ENCODE measurements at regions not wholly inside any gene's neighbourhood (a gene's known extent, or its start where the extent isn't known, plus 50 kb on each side); places are given as distances from the start of the nearest gene placed in this dataset.
A peak's percentile ranks its signal among the peaks of the same experiment; 100 is the strongest.

- TF ChIP-seq, protein P1, sequence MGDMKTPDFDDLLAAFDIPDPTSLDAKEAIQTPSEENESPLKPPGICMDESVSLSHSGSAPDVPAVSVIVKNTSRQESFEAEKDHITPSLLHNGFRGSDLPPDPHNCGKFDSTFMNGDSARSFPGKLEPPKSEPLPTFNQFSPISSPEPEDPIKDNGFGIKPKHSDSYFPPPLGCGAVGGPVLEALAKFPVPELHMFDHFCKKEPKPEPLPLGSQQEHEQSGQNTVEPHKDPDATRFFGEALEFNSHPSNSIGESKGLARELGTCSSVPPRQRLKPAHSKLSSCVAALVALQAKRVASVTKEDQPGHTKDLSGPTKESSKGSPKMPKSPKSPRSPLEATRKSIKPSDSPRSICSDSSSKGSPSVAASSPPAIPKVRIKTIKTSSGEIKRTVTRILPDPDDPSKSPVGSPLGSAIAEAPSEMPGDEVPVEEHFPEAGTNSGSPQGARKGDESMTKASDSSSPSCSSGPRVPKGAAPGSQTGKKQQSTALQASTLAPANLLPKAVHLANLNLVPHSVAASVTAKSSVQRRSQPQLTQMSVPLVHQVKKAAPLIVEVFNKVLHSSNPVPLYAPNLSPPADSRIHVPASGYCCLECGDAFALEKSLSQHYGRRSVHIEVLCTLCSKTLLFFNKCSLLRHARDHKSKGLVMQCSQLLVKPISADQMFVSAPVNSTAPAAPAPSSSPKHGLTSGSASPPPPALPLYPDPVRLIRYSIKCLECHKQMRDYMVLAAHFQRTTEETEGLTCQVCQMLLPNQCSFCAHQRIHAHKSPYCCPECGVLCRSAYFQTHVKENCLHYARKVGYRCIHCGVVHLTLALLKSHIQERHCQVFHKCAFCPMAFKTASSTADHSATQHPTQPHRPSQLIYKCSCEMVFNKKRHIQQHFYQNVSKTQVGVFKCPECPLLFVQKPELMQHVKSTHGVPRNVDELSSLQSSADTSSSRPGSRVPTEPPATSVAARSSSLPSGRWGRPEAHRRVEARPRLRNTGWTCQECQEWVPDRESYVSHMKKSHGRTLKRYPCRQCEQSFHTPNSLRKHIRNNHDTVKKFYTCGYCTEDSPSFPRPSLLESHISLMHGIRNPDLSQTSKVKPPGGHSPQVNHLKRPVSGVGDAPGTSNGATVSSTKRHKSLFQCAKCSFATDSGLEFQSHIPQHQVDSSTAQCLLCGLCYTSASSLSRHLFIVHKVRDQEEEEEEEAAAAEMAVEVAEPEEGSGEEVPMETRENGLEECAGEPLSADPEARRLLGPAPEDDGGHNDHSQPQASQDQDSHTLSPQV (IDR thresholded peaks at IDR 0.05), result no peak
- TF ChIP-seq MTA2 (IDR thresholded peaks at IDR 0.05; ENCODE audit: low read depth), result 0 out of 2 replicates have a peak, but pooled peaks have one; percentile 45
- TF ChIP-seq, protein P2, sequence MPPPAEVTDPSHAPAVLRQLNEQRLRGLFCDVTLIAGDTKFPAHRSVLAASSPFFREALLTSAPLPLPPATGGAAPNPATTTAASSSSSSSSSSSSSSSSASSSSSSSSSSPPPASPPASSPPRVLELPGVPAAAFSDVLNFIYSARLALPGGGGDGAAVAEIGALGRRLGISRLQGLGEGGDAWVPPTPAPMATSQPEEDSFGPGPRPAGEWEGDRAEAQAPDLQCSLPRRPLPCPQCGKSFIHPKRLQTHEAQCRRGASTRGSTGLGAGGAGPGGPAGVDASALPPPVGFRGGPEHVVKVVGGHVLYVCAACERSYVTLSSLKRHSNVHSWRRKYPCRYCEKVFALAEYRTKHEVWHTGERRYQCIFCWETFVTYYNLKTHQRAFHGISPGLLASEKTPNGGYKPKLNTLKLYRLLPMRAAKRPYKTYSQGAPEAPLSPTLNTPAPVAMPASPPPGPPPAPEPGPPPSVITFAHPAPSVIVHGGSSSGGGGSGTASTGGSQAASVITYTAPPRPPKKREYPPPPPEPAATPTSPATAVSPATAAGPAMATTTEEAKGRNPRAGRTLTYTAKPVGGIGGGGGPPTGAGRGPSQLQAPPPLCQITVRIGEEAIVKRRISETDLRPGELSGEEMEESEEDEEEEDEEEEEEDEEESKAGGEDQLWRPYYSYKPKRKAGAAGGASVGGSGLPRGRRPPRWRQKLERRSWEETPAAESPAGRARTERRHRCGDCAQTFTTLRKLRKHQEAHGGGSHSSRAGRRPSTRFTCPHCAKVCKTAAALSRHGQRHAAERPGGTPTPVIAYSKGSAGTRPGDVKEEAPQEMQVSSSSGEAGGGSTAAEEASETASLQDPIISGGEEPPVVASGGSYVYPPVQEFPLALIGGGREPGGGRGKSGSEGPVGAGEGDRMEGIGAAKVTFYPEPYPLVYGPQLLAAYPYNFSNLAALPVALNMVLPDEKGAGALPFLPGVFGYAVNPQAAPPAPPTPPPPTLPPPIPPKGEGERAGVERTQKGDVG (CRISPR knock-in tag; IDR thresholded peaks at IDR 0.05), result no peak
- peak; percentile 34 to 53; a peak in 1 of 4 replicates for TF ChIP-seq BHLHE40 (IDR thresholded peaks at IDR 0.05; ENCODE audit: borderline replicate concordance in 1 of 2, low read depth in 2 of 2, low read length in 1 of 2)
- no peak for TF ChIP-seq KAT2A (conservative IDR thresholded peaks at IDR 0.05; ENCODE audit: control insufficient read depth, low read depth, low read length)
- peak; percentile 80 for TF ChIP-seq BCL3 (IDR thresholded peaks at IDR 0.05; ENCODE audit: borderline replicate concordance, insufficient read depth, low read depth, low read length, poor library complexity, severe bottlenecking)
- peak; percentile 73; the same call in 1 of the 2 replicates for TF ChIP-seq PAX8 (IDR thresholded peaks at IDR 0.05)
- TF ChIP-seq, protein P3, sequence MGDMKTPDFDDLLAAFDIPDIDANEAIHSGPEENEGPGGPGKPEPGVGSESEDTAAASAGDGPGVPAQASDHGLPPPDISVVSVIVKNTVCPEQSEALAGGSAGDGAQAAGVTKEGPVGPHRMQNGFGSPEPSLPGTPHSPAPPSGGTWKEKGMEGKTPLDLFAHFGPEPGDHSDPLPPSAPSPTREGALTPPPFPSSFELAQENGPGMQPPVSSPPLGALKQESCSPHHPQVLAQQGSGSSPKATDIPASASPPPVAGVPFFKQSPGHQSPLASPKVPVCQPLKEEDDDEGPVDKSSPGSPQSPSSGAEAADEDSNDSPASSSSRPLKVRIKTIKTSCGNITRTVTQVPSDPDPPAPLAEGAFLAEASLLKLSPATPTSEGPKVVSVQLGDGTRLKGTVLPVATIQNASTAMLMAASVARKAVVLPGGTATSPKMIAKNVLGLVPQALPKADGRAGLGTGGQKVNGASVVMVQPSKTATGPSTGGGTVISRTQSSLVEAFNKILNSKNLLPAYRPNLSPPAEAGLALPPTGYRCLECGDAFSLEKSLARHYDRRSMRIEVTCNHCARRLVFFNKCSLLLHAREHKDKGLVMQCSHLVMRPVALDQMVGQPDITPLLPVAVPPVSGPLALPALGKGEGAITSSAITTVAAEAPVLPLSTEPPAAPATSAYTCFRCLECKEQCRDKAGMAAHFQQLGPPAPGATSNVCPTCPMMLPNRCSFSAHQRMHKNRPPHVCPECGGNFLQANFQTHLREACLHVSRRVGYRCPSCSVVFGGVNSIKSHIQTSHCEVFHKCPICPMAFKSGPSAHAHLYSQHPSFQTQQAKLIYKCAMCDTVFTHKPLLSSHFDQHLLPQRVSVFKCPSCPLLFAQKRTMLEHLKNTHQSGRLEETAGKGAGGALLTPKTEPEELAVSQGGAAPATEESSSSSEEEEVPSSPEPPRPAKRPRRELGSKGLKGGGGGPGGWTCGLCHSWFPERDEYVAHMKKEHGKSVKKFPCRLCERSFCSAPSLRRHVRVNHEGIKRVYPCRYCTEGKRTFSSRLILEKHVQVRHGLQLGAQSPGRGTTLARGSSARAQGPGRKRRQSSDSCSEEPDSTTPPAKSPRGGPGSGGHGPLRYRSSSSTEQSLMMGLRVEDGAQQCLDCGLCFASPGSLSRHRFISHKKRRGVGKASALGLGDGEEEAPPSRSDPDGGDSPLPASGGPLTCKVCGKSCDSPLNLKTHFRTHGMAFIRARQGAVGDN (IDR thresholded peaks at IDR 0.05), result no peak
- no peak for TF ChIP-seq BMI1 (IDR thresholded peaks at IDR 0.05; ENCODE audit: borderline replicate concordance)
- TF ChIP-seq TCF7 (IDR thresholded peaks at IDR 0.05; ENCODE audit: borderline replicate concordance), result no peak
- TF ChIP-seq ESRRA (IDR thresholded peaks at IDR 0.05; ENCODE audit: low read length), result no peak
- TF ChIP-seq MAX (IDR thresholded peaks at IDR 0.05; ENCODE audit: low read depth, low read length), result no peak
- no peak for TF ChIP-seq PML (IDR thresholded peaks at IDR 0.05; ENCODE audit: low read length)
- TF ChIP-seq POLR2AphosphoS5 (IDR thresholded peaks at IDR 0.05; ENCODE audit: low read length), result no peak
- no peak for TF ChIP-seq CEBPB (IDR thresholded peaks at IDR 0.05; ENCODE audit: borderline replicate concordance in 1 of 2, low read depth in 2 of 2, low read length in 2 of 2)
These were observed 445.6 kb downstream of the PLPP3 start (continued) for GRCh38 chr1:56133522-56134472.
